ENCODE measurements at regions not wholly inside any gene's neighbourhood (a gene's known extent, or its start where the extent isn't known, plus 50 kb on each side); places are given as distances from the start of the nearest gene placed in this dataset.

DNA sequence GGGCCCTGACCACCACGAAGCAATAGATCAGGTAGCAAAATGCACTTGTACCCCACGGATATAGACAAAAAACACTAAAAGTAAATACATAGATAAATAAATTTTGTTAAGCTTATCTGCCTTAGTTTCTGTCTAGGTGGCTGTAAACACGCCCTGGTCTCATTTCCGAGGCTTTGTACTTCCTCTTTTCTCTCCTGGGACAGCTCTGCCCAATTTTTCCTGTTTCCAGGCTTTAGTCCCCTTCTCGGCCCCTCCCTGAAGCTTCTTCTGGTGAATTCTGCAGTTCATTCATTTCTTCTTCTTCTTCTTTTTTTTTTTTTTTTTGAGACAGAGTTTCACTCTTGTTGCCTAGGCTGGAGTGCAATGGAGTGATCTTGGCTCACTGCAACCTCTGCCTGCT is 73.4 kb upstream of the STOX2 start:
- TF ChIP-seq, protein P1, sequence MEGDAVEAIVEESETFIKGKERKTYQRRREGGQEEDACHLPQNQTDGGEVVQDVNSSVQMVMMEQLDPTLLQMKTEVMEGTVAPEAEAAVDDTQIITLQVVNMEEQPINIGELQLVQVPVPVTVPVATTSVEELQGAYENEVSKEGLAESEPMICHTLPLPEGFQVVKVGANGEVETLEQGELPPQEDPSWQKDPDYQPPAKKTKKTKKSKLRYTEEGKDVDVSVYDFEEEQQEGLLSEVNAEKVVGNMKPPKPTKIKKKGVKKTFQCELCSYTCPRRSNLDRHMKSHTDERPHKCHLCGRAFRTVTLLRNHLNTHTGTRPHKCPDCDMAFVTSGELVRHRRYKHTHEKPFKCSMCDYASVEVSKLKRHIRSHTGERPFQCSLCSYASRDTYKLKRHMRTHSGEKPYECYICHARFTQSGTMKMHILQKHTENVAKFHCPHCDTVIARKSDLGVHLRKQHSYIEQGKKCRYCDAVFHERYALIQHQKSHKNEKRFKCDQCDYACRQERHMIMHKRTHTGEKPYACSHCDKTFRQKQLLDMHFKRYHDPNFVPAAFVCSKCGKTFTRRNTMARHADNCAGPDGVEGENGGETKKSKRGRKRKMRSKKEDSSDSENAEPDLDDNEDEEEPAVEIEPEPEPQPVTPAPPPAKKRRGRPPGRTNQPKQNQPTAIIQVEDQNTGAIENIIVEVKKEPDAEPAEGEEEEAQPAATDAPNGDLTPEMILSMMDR (conservative IDR thresholded peaks at IDR 0.05 in 1 of 2, IDR thresholded peaks at IDR 0.05 in 1 of 2; ENCODE audit: extremely low read depth in 1 of 2, insufficient read depth in 1 of 2, low read depth in 1 of 2, low read length in 2 of 2): no peak
- TF ChIP-seq EZH2 (IDR thresholded peaks at IDR 0.05; ENCODE audit: borderline replicate concordance, low read length): no peak

Measured in mammary epithelial cell (primary cell).